ENCODE measurements at regions not wholly inside any gene's neighbourhood (a gene's known extent, or its start where the extent isn't known, plus 50 kb on each side); places are given as distances from the start of the nearest gene placed in this dataset.

DNA sequence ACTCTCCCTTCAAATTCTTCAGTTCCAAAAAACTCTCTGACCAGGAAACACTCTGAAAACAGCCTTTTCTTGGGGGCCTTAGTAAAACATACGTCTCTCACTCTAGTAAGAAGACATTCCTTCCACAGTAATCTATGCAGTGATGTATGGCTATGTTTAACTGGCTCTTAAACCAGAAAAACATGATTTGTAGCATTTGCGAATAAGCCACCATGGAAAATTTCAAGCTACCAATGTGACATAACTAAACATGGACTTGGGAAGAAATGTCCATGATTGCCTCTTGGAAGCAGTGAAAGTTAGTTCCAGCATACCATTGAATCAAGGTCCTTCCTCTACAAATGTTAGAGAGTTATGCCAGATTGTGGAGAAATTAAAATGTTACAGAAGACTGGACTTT, 121.5 kb upstream of the ATF7IP start:
- no peaks in the 10 kb centered on the region for H3K36me3 ChIP-seq (ENCODE audit: control insufficient read depth in 5 of 5, insufficient read depth in 5 of 5, low read length in 5 of 5)
- H3K9ac ChIP-seq (ENCODE audit: low read length in 5 of 5) = no peak overlapping the region
- H3K27ac ChIP-seq (ENCODE audit: low read depth, low read length) = no peak overlapping the region
- peaks cover 0 to 17% (median 16%) of the 10 kb centered on the region in 5 donors for H3K4me1 ChIP-seq (ENCODE audit: control insufficient read depth in 5 of 5, insufficient read depth in 5 of 5, low read length in 5 of 5)
- peaks cover 4 to 24% (median 17%) of the 10 kb centered on the region in 5 donors for H3K9me3 ChIP-seq (ENCODE audit: control insufficient read depth in 5 of 5, low read length in 5 of 5)
- no peaks in the 10 kb centered on the region for H3K27me3 ChIP-seq (ENCODE audit: control insufficient read depth in 5 of 5, insufficient read depth in 4 of 5, low read length in 5 of 5)
- no peak overlapping the region for H3K4me3 ChIP-seq (ENCODE audit: low read depth in 1 of 5, low read length in 5 of 5)

DNA sequence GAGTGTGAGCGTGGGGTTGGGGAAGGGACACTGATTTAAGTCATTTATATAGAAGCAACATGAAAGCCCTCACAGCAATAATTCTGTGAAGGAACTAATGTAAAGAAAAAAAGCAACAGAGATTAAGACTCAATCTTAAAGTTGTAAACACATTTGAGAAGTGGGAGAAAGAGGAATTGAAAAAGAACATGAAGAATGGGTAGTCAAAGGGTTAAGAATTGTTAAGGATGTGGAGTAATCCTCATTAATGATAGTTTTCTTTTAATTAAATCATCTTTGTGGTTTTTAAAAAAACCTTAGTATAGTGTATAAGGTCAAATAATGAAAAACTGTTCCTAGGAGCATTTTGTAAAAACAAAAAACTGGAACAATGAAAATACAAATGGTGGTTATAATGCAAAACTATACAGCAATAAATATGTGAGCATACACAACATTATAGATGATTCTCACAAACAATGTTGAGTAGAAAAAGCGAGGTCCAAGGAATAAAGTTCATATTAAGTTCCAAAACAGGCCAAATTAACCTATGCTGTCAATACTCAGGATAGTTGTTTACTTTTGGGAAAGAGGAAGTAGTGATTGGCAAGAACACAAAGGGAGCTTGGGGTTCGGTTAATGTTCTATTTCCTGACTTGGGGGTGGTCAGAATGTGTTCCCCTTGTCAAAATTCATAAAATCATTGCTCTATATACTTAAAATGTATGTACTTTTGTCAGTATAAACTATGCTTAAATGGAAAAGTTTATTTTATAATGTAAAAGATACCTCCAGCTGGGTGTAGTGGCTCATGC, 120.4 kb upstream of the ATF7IP start:
- Histone ChIP-seq H3K9ac (ENCODE audit: low read length in 5 of 5) (no peak overlapping the region), H3K9me3 (ENCODE audit: control insufficient read depth in 5 of 5, low read length in 5 of 5) (peaks cover 4 to 24% (median 17%) of the 10 kb centered on the region in 5 donors), H3K27ac (ENCODE audit: low read depth, low read length) (no peak overlapping the region), H3K4me1 (ENCODE audit: control insufficient read depth in 5 of 5, insufficient read depth in 5 of 5, low read length in 5 of 5) (peaks cover 0 to 7% (median 5%) of the 10 kb centered on the region in 5 donors), H3K36me3 (ENCODE audit: control insufficient read depth in 5 of 5, insufficient read depth in 5 of 5, low read length in 5 of 5) (no peaks in the 10 kb centered on the region), H3K27me3 (ENCODE audit: control insufficient read depth in 5 of 5, insufficient read depth in 4 of 5, low read length in 5 of 5) (no peaks in the 10 kb centered on the region), H3K4me3 (ENCODE audit: low read depth in 1 of 5, low read length in 5 of 5) (no peak overlapping the region)

DNA sequence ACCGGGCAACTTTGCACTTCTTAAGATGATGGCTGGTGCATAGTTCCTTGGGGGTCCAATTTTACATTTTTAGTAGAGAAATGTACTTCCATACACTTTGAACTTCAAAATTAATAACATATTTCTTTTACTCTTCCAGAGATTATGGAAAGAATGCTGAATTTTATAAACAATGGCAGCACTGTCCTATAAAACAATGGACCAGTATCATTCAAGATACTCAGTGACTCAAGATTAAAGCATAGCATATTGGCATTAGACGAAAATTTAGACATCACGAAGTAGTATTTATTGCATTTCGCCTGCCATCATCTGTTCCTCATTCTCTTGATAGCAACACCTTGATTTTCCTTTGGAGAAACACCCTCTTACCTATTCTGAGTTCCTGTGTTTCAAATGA, 118.3 kb upstream of the ATF7IP start:
- no peaks in the 10 kb centered on the region for H3K27me3 ChIP-seq (ENCODE audit: control insufficient read depth in 5 of 5, insufficient read depth in 4 of 5, low read length in 5 of 5)
- H3K9ac ChIP-seq (ENCODE audit: low read length in 5 of 5) = no peak overlapping the region
- no peaks in the 10 kb centered on the region for H3K36me3 ChIP-seq (ENCODE audit: control insufficient read depth in 5 of 5, insufficient read depth in 5 of 5, low read length in 5 of 5)
- H3K4me3 ChIP-seq (ENCODE audit: low read depth in 1 of 5, low read length in 5 of 5) = no peak overlapping the region
- H3K4me1 ChIP-seq (ENCODE audit: control insufficient read depth in 5 of 5, insufficient read depth in 5 of 5, low read length in 5 of 5) = peaks cover 0 to 11% (median 3%) of the 10 kb centered on the region in 5 donors
- H3K27ac ChIP-seq (ENCODE audit: low read depth, low read length) = no peak overlapping the region
- H3K9me3 ChIP-seq (ENCODE audit: control insufficient read depth in 5 of 5, low read length in 5 of 5) = peaks cover 4 to 23% (median 15%) of the 10 kb centered on the region in 5 donors

DNA sequence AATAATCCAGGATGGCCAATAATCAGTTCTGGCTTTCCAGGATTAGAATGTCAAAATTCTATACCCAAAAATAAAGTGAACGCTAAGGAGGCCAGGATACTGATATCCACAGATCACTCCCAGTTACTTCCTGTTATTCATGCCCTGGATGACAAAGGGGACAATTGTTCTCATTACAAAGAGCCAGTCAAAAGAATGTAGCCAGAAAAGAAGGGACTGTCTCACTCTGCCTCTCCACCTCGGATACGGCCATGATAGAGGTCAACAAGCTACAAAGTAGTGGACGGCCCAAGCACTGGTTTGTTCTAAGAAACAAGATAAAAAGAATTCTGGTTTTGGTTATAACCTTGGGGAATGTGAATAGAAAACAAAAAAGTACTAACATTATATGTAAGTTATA, 116.1 kb upstream of the ATF7IP start:
- Histone ChIP-seq H3K4me1 (ENCODE audit: control insufficient read depth in 5 of 5, insufficient read depth in 5 of 5, low read length in 5 of 5) (peaks cover 0 to 11% (median 3%) of the 10 kb centered on the region in 5 donors), H3K27me3 (ENCODE audit: control insufficient read depth in 5 of 5, insufficient read depth in 4 of 5, low read length in 5 of 5) (no peaks in the 10 kb centered on the region), H3K36me3 (ENCODE audit: control insufficient read depth in 5 of 5, insufficient read depth in 5 of 5, low read length in 5 of 5) (no peaks in the 10 kb centered on the region), H3K9ac (ENCODE audit: low read length in 5 of 5) (no peak overlapping the region), H3K9me3 (ENCODE audit: control insufficient read depth in 5 of 5, low read length in 5 of 5) (peaks cover under 1 to 3% (median under 1%) of the 10 kb centered on the region in 5 donors), H3K4me3 (ENCODE audit: low read depth in 1 of 5, low read length in 5 of 5) (no peak overlapping the region), H3K27ac (ENCODE audit: low read depth, low read length) (no peak overlapping the region)

DNA sequence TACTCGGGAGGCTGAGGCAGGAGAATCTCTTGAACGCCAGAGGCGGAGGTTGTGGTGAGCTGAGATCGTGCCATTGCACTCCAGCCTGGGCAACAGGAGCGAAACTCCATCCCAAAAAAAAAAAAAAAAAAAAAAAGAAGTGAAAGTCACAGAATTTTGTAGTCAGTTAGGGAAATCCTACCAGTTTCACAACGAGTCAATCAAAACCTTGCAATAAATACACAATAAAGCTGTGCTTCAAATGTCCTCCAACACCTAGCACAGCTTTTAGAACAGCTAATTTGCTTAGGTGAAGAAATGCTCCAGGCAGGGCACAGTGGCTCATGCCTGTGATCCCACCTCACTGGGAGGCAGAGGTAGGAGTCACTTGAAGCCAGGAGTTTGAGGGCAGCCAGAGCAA, 112.8 kb upstream of the ATF7IP start:
- Histone ChIP-seq H3K27ac (ENCODE audit: low read depth, low read length) (no peak overlapping the region), H3K4me3 (ENCODE audit: low read depth in 1 of 5, low read length in 5 of 5) (no peak overlapping the region), H3K9ac (ENCODE audit: low read length in 5 of 5) (no peak overlapping the region)

DNA sequence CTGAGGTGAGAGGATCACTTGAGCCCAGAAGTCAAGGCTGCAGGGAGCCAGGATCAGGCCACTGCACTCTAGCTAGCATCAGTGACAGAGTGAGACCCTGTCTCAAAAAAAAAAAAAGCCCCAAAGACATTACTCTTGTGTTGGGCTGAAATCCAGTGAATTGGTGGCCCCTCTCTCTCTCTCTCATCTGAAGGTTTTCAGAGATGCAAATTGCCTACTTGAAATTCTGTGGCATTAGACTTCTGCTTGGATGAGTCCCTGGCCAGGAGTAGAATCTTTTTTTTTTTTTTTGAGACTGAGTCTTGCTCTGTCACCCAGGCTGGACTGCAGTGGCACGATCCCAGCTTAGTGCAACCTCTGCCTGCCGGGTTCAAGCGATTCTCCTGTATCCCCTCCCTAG, 112.0 kb upstream of the ATF7IP start:
- H3K36me3 ChIP-seq (ENCODE audit: control insufficient read depth in 5 of 5, insufficient read depth in 5 of 5, low read length in 5 of 5) = no peaks in the 10 kb centered on the region
- H3K9ac ChIP-seq (ENCODE audit: low read length in 5 of 5) = no peak overlapping the region
- H3K4me3 ChIP-seq (ENCODE audit: low read depth in 1 of 5, low read length in 5 of 5) = no peak overlapping the region
- H3K27ac ChIP-seq (ENCODE audit: low read depth, low read length) = no peak overlapping the region
- no peaks in the 10 kb centered on the region for H3K27me3 ChIP-seq (ENCODE audit: control insufficient read depth in 5 of 5, insufficient read depth in 4 of 5, low read length in 5 of 5)
- H3K9me3 ChIP-seq (ENCODE audit: control insufficient read depth in 5 of 5, low read length in 5 of 5) = no peaks in the 10 kb centered on the region
- H3K4me1 ChIP-seq (ENCODE audit: control insufficient read depth in 5 of 5, insufficient read depth in 5 of 5, low read length in 5 of 5) = peaks cover 8 to 37% (median 26%) of the 10 kb centered on the region in 5 donors

More for the DNA sequence above, 112.8 kb upstream of the ATF7IP start:
- H3K27me3 ChIP-seq (ENCODE audit: control insufficient read depth in 5 of 5, insufficient read depth in 4 of 5, low read length in 5 of 5) = no peaks in the 10 kb centered on the region
- peaks cover 4 to 29% (median 18%) of the 10 kb centered on the region in 5 donors for H3K4me1 ChIP-seq (ENCODE audit: control insufficient read depth in 5 of 5, insufficient read depth in 5 of 5, low read length in 5 of 5)
- no peaks in the 10 kb centered on the region for H3K9me3 ChIP-seq (ENCODE audit: control insufficient read depth in 5 of 5, low read length in 5 of 5)
- no peaks in the 10 kb centered on the region for H3K36me3 ChIP-seq (ENCODE audit: control insufficient read depth in 5 of 5, insufficient read depth in 5 of 5, low read length in 5 of 5)

DNA sequence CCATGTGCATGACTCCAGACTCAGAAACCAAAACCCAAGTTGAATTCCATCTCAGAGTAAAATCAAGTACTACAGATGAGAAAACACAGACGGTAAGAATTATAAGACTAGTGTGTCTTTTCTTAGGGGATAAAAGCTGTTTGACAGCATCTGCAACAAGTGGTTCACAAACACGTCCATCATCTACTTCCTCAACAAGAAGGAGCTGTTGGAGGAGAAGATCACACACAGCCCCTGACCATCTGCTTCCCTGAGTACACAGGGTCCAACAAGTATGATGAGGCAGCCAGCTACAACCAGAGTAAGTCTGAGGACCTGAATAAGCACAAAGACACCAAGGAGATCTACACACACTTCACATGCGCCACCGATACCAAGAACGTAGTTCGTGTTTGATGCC, 110.7 kb upstream of the ATF7IP start:
- Histone ChIP-seq H3K4me1 (ENCODE audit: control insufficient read depth in 5 of 5, insufficient read depth in 5 of 5, low read length in 5 of 5) (peaks cover 8 to 43% (median 33%) of the 10 kb centered on the region in 5 donors), H3K4me3 (ENCODE audit: low read depth in 1 of 5, low read length in 5 of 5) (no peak overlapping the region), H3K9me3 (ENCODE audit: control insufficient read depth in 5 of 5, low read length in 5 of 5) (peaks cover 0 to 2% (median 0%) of the 10 kb centered on the region in 5 donors), H3K27ac (ENCODE audit: low read depth, low read length) (no peak overlapping the region), H3K27me3 (ENCODE audit: control insufficient read depth in 5 of 5, insufficient read depth in 4 of 5, low read length in 5 of 5) (no peaks in the 10 kb centered on the region), H3K36me3 (ENCODE audit: control insufficient read depth in 5 of 5, insufficient read depth in 5 of 5, low read length in 5 of 5) (no peaks in the 10 kb centered on the region), H3K9ac (ENCODE audit: low read length in 5 of 5) (no peak overlapping the region)

DNA sequence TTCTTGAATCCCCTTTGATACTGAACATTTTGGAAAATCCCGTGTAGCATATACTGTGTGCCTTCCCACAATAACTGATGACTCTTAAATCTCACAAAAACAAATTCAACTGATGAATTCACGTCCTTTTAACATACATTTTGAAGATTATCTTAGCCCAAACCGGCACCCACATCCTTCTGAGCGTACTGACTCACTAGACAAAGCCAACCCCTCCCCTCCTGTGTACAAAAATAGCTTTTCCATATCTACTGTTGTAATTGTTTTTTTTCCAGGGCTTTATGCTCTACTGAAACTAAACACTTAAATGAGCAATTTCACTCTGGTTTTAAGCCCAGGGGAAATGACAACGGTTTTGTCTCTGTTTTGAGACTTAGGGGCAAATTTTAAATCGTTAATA, 109.4 kb upstream of the ATF7IP start:
- Histone ChIP-seq H3K9ac (ENCODE audit: low read length in 5 of 5) (peak overlapping the region in 1 of 5 donors; percentile 54), H3K9me3 (ENCODE audit: control insufficient read depth in 5 of 5, low read length in 5 of 5) (peaks cover 0 to 3% (median 0%) of the 10 kb centered on the region in 5 donors), H3K4me3 (ENCODE audit: low read depth in 1 of 5, low read length in 5 of 5) (peak overlapping the region in 1 of 5 donors; percentile 26), H3K4me1 (ENCODE audit: control insufficient read depth in 5 of 5, insufficient read depth in 5 of 5, low read length in 5 of 5) (peaks cover 8 to 53% (median 44%) of the 10 kb centered on the region in 5 donors), H3K27me3 (ENCODE audit: control insufficient read depth in 5 of 5, insufficient read depth in 4 of 5, low read length in 5 of 5) (no peaks in the 10 kb centered on the region), H3K27ac (ENCODE audit: low read depth, low read length) (peak overlapping the region; percentile 85), H3K36me3 (ENCODE audit: control insufficient read depth in 5 of 5, insufficient read depth in 5 of 5, low read length in 5 of 5) (no peaks in the 10 kb centered on the region)

DNA sequence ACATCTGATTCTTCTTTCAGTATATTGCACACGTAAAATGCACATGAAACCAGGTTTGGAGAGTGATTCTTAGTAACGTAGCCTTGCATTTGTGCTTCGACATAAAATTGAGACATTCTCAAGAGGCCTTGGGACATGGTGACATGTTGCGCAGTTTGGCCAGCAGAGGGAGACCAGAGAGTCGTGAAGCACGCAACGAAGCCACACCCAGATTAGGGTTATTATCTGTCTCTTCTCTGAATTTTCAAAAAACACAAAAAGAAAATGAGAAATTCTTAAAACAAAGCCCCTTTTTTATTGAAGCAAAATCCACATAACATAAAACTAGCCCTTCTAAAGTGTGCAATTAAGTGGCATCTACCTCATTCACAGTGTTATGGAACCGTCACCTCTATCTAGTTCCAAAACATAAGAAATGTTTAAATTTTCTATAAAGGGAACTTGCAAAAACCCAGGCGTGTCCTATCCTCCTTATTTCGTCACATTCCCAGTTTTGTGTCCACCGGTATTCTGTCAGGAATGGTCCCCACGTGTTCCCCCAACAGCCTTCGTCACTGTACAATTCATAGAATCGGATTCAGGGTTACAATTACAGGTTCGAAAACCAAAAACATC, 108.8 kb upstream of the ATF7IP start:
- Histone ChIP-seq H3K27ac (ENCODE audit: low read depth, low read length) (peak overlapping the region; percentile 85), H3K9ac (ENCODE audit: low read length in 5 of 5) (peak overlapping the region in 3 of 5 donors; percentile 51 to 65 (median 54)), H3K27me3 (ENCODE audit: control insufficient read depth in 5 of 5, insufficient read depth in 4 of 5, low read length in 5 of 5) (no peaks in the 10 kb centered on the region), H3K9me3 (ENCODE audit: control insufficient read depth in 5 of 5, low read length in 5 of 5) (peaks cover 0 to 3% (median 0%) of the 10 kb centered on the region in 5 donors), H3K4me3 (ENCODE audit: low read depth in 1 of 5, low read length in 5 of 5) (peak overlapping the region in 3 of 5 donors; percentile 23 to 49 (median 26)), H3K36me3 (ENCODE audit: control insufficient read depth in 5 of 5, insufficient read depth in 5 of 5, low read length in 5 of 5) (no peaks in the 10 kb centered on the region), H3K4me1 (ENCODE audit: control insufficient read depth in 5 of 5, insufficient read depth in 5 of 5, low read length in 5 of 5) (peaks cover 8 to 49% (median 44%) of the 10 kb centered on the region in 5 donors)

DNA sequence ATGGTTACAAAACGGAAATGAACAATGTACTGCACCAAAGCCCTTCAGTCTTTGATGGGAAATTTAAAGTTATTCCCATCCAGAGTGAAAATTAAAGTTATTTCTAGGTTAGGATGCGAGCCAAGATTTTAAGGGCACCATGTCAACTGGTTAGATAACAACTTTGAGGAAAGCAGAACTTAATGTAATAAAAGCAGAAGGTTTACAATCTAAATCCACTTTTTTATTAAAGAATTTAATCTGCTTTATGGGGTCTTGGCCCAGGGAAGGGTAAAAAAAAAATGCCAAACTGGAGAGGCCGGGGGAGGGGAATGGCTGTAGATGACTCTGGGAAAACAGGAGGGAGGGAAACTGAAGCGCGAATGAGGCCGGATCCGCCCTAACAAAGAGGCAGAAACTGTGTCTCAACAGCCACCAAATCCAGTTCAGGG, 108.2 kb upstream of the ATF7IP start:
- H3K36me3 ChIP-seq (ENCODE audit: control insufficient read depth in 5 of 5, insufficient read depth in 5 of 5, low read length in 5 of 5) = no peaks in the 10 kb centered on the region
- H3K4me1 ChIP-seq (ENCODE audit: control insufficient read depth in 5 of 5, insufficient read depth in 5 of 5, low read length in 5 of 5) = peaks cover 8 to 49% (median 44%) of the 10 kb centered on the region in 5 donors
- peak overlapping the region; percentile 85 for H3K27ac ChIP-seq (ENCODE audit: low read depth, low read length)
- H3K9me3 ChIP-seq (ENCODE audit: control insufficient read depth in 5 of 5, low read length in 5 of 5) = peaks cover 0 to 3% (median 0%) of the 10 kb centered on the region in 5 donors
- H3K27me3 ChIP-seq (ENCODE audit: control insufficient read depth in 5 of 5, insufficient read depth in 4 of 5, low read length in 5 of 5) = no peaks in the 10 kb centered on the region
- H3K9ac ChIP-seq (ENCODE audit: low read length in 5 of 5) = peak overlapping the region; percentile 32 to 65 (median 54)
- H3K4me3 ChIP-seq (ENCODE audit: low read depth in 1 of 5, low read length in 5 of 5) = peak overlapping the region in 4 of 5 donors; percentile 10 to 43 (median 40)
